K562 (cell line): ENCODE measurements at regions not wholly inside any gene's neighbourhood (a gene's known extent, or its start where the extent isn't known, plus 50 kb on each side); places are given as distances from the start of the nearest gene placed in this dataset.

ENCODE experiments used
- ATAC-seq: fragments of 200-7000 bp; cut with Tn5 transposase; 3 replicates; pipeline ENCODE4 v1.9.1; 2020; ENCODE audit warnings: moderate library complexity
- BruUV-seq: library from RNA; stranded (reverse); fragments of 400-500 nt; replicated peaks from 2 replicates; lab custom pipeline; 2021; lab: Mats Ljungman, UMichigan
- CTCF ChIA-PET: fragments of 300-600 bp; formaldehyde crosslinking; extraction: SDS; loops from one replicate; lab custom pipeline; 2021; ENCODE audit warnings: low intra/inter-chr PET ratio; lab: Yijun Ruan, JAX
- POLR2A ChIA-PET: fragments of 300-600, 350-650 bp; sonication (Branson Sonifier 250); formaldehyde crosslinking; extraction: SDS; loops from one replicate; lab custom pipeline; 2021; ENCODE audit warnings: antibody characterized with exemption, inconsistent platforms; lab: Yijun Ruan, JAX
- DNase-seq, 4 experiments: peaks; one replicate each; pipeline versions ENCODE4 v3.0.0 to v3.0.0-alpha.2; 2011 to 2018; ENCODE audit warnings: low spot score in 3 of 4, mixed read lengths in 3 of 4; ENCODE audit errors: extremely low read depth in 1 of 4
- FAIRE-seq: peaks from 2 replicates; lab custom pipeline; 2011; peaks lifted over from hg19 to GRCh38; lab: Jason Lieb, UNC
- H2AFZ ChIP-seq: 2 replicates; pipeline ENCODE4 v1.6.0; 2011; ENCODE audit warnings: low read depth, low read length, control low read depth, inconsistent platforms
- H3K27ac ChIP-seq: fragments of 200-600 bp; 3 replicates; pipeline ENCODE4 v1.8.0; 2011; ENCODE audit warnings: low read depth, mild to moderate bottlenecking, control low read depth, inconsistent platforms, low read length, moderate library complexity, mixed read lengths; ENCODE audit errors: extremely low read depth
- H3K27me3 ChIP-seq, 2 experiments: fragments of 300-600 bp in 1 of 2; 2 replicates in 1 of 2; 3 replicates in 1 of 2; pipeline versions ENCODE4 v1.6.0 to v1.8.0; 2011; ENCODE audit warnings: inconsistent platforms in 2 of 2, low read length in 2 of 2, mild to moderate bottlenecking in 1 of 2, mixed read lengths in 1 of 2, moderate library complexity in 1 of 2; ENCODE audit not compliant: control insufficient read depth in 2 of 2, insufficient read depth in 2 of 2
- H3K36me3 ChIP-seq: fragments of 300-600 bp; 3 replicates; pipeline ENCODE4 v1.8.0; 2011; ENCODE audit warnings: mild to moderate bottlenecking, low read length, inconsistent platforms; ENCODE audit not compliant: control insufficient read depth, insufficient read depth
- H3K4me1 ChIP-seq, 2 experiments: fragments of 200-600 bp in 1 of 2; replicated peaks in 1 of 2; 2 replicates in 1 of 2; 3 replicates in 1 of 2; pipeline versions ENCODE4 v1.5.1 to v1.8.0; 2011; ENCODE audit warnings: inconsistent platforms in 2 of 2, low read length in 2 of 2, mild to moderate bottlenecking in 1 of 2, mixed read lengths in 1 of 2, moderate library complexity in 1 of 2; ENCODE audit not compliant: control insufficient read depth in 2 of 2, insufficient read depth in 2 of 2
- H3K4me2 ChIP-seq: 2 replicates; pipeline ENCODE4 v1.6.1; 2011; ENCODE audit warnings: low read length, control low read depth, inconsistent platforms, mixed read lengths; ENCODE audit not compliant: insufficient read depth
- H3K4me3 ChIP-seq: fragments of 200-600 bp; sonication (generic), shearing (Covaris generic); 2 replicates; pipeline ENCODE4 v1.5.1; 2016; ENCODE audit warnings: control low read depth, inconsistent platforms
- H3K79me2 ChIP-seq: fragments of 200-600 bp; 3 replicates; pipeline ENCODE4 v1.8.0; 2011; ENCODE audit warnings: low read length, inconsistent platforms; ENCODE audit not compliant: control insufficient read depth, insufficient read depth
- H3K9ac ChIP-seq, 2 experiments: 2 replicates each; pipeline versions ENCODE4 v1.6.0 to v1.6.1; 2011; ENCODE audit warnings: low read depth in 2 of 2, low read length in 2 of 2, control low read depth in 1 of 2, inconsistent platforms in 1 of 2, mild to moderate bottlenecking in 1 of 2, mixed read lengths in 1 of 2; ENCODE audit not compliant: insufficient read depth in 1 of 2
- H3K9me1 ChIP-seq: one replicate; pipeline ENCODE4 v1.6.0; 2011; ENCODE audit warnings: inconsistent platforms, mild to moderate bottlenecking, low read length, moderate library complexity; ENCODE audit not compliant: control insufficient read depth, insufficient read depth
- H3K9me3 ChIP-seq: replicated peaks from 2 replicates; pipeline ENCODE4 v1.5.1; 2011; ENCODE audit warnings: low read depth, low read length, inconsistent platforms; ENCODE audit not compliant: control insufficient read depth, insufficient read depth
- H4K20me1 ChIP-seq: replicated peaks from 2 replicates; pipeline ENCODE4 v1.6.1; 2011; ENCODE audit warnings: low read length, inconsistent platforms, mixed read lengths; ENCODE audit not compliant: control insufficient read depth, insufficient read depth
- ARID3B ChIP-seq: fragments of 250-450 bp; sonication (Bioruptor Pico); IDR thresholded peaks from 2 replicates; pipeline ENCODE4 v1.4.0; 2020; ENCODE audit warnings: borderline replicate concordance
- ATF1 ChIP-seq, 2 experiments: fragments of 450-650 bp in 1 of 2; IDR thresholded peaks; 2 replicates each; pipeline ENCODE4 v1.6.1; 2016; ENCODE audit warnings: missing compliant biosample characterization in 1 of 2, missing genetic modification characterization in 1 of 2
- BCOR ChIP-seq: fragments of 450-650 bp; IDR thresholded peaks from 2 replicates; pipeline ENCODE4 v1.6.1; 2016
- E2F1 ChIP-seq: sonication (generic); formaldehyde crosslinking; IDR thresholded peaks from 2 replicates; pipeline ENCODE4 v1.8.1; 2023; ENCODE audit warnings: mild to moderate bottlenecking, missing genetic modification reagents, moderate library complexity
- ETV5 ChIP-seq: sonication (generic); formaldehyde crosslinking; IDR thresholded peaks from 2 replicates; pipeline ENCODE4 v1.4.0; 2020; ENCODE audit warnings: low read depth, mild to moderate bottlenecking, missing genetic modification reagents
- LCOR ChIP-seq: sonication (generic); formaldehyde crosslinking; IDR thresholded peaks from 2 replicates; pipeline ENCODE4 v1.8.0; 2022; ENCODE audit warnings: mild to moderate bottlenecking, missing genetic modification reagents
- LEF1 ChIP-seq: fragments of 450-650 bp; IDR thresholded peaks from 2 replicates; pipeline ENCODE4 v1.6.1; 2016; ENCODE audit warnings: mild to moderate bottlenecking
- NELFE ChIP-seq: IDR thresholded peaks from 2 replicates; pipeline ENCODE4 v1.6.1; 2011; ENCODE audit warnings: mild to moderate bottlenecking; ENCODE audit not compliant: insufficient read depth, insufficient read length
- NFIC ChIP-seq: fragments of 450-650 bp; IDR thresholded peaks from 2 replicates; pipeline ENCODE4 v1.6.1; 2017; ENCODE audit warnings: mild to moderate bottlenecking, inconsistent platforms
- SMARCB1 ChIP-seq: IDR thresholded peaks from 2 replicates; pipeline ENCODE4 v1.6.1; 2011; ENCODE audit warnings: improper control_type of control experiment, low read depth; ENCODE audit not compliant: insufficient read length
- ZFX ChIP-seq: sonication (generic); formaldehyde crosslinking; IDR thresholded peaks from 2 replicates; pipeline ENCODE4 v1.8.0; 2022; ENCODE audit warnings: mild to moderate bottlenecking, missing genetic modification reagents, moderate library complexity
- ZNF263 ChIP-seq: sonication (generic); formaldehyde crosslinking; IDR thresholded peaks from 2 replicates; pipeline ENCODE4 v1.8.0; 2022; ENCODE audit warnings: mild to moderate bottlenecking, missing genetic modification reagents, borderline replicate concordance
- ZNF3 ChIP-seq: fragments of 250-450 bp; sonication (Bioruptor Pico); IDR thresholded peaks from 2 replicates; pipeline ENCODE4 v1.5.0; 2021; ENCODE audit warnings: mild to moderate bottlenecking, moderate library complexity
- ZNF445 ChIP-seq: fragments of 250-450 bp; sonication (Bioruptor Pico); IDR thresholded peaks from 2 replicates; pipeline ENCODE4 v1.4.0; 2020; ENCODE audit warnings: low read depth, mild to moderate bottlenecking, moderate library complexity
- ZNF583 ChIP-seq: fragments of 250-450 bp; sonication (Bioruptor Pico); IDR thresholded peaks from 2 replicates; pipeline ENCODE4 v1.4.0; 2020
- WGBS: fragments of 100-300 bp; shearing (Covaris generic); methylation state at CpG from one replicate; pipeline ENCODE4 v1.1.6; 2016; ENCODE audit warnings: low coverage, mixed read lengths; ENCODE audit not compliant: insufficient coverage; ENCODE audit errors: missing lambda C conversion rate; 5-methylcytosine and 5-hydroxymethylcytosine counted together
- in situ Hi-C: fragments of 300-500 bp; cut with MboI; formaldehyde crosslinking; loops from 4 replicates; pipeline ENCODE4 v1.15.0; 2018; ENCODE audit warnings: inconsistent platforms, mixed read lengths
- intact Hi-C: fragments of 100-400 bp; cut with micrococcal nuclease; formaldehyde crosslinking; loops from 2 replicates; pipeline ENCODE4 v1.14.2; 2022

- H4K20me1 ChIP-seq = no peaks in the 10 kb centered on the region
- no peak overlapping the region for H2AFZ ChIP-seq
- intact Hi-C loops (no loop called here), in situ Hi-C loops (no loop called here)
- H3K79me2 ChIP-seq = no peaks in the 10 kb centered on the region
- no peak for TF ChIP-seq SMARCB1
- no peak for TF ChIP-seq LCOR (CRISPR knock-in tag)
- no peak for TF ChIP-seq LEF1
- no peak for TF ChIP-seq NFIC
- H3K27me3 ChIP-seq = no peaks in the 10 kb centered on the region
- no peaks in the 10 kb centered on the region for H3K36me3 ChIP-seq
- no peak for DNase-seq
- H3K27ac ChIP-seq = no peak overlapping the region
- ATAC-seq = no peak
- no peak overlapping the region for H3K4me3 ChIP-seq
- no peaks in the 10 kb centered on the region for H3K4me1 ChIP-seq
- WGBS = 0% methylated on average over 6 of the region's 6 CpGs
- ChIA-PET CTCF (no interaction called here), POLR2A (no interaction called here)
- H3K9me3 ChIP-seq = no peaks in the 10 kb centered on the region
- BruUV-seq = no TSS peak
- H3K4me2 ChIP-seq = no peak overlapping the region
- H3K9me1 ChIP-seq = no peaks in the 10 kb centered on the region
- no peak for FAIRE-seq
- no peak overlapping the region for H3K9ac ChIP-seq
These were observed 113.8 kb upstream of the DIO2 start for GRCh38 chr14:80325112-80325511.

- H2AFZ ChIP-seq = no peak overlapping the region
- BruUV-seq = no TSS peak
- no peak for DNase-seq
- WGBS = 0% methylated on average over 3 of the region's 3 CpGs
- H3K9ac ChIP-seq = no peak overlapping the region
- no peak for FAIRE-seq
- in situ Hi-C loops = no loop called here
- no peak overlapping the region for H3K4me3 ChIP-seq
- ChIA-PET POLR2A (interaction anchor here (0.6 kb wide), 1 partner anchor 90 kb away, joined by 3 read pairs; no protein-coding TSS in a partner anchor), CTCF (no interaction called here)
- no peak for ATAC-seq
- H3K4me1 ChIP-seq = no peaks in the 10 kb centered on the region
- no peaks in the 10 kb centered on the region for H4K20me1 ChIP-seq
- H3K27ac ChIP-seq = no peak overlapping the region
- H3K4me2 ChIP-seq = no peak overlapping the region
- no peaks in the 10 kb centered on the region for H3K9me1 ChIP-seq
- H3K27me3 ChIP-seq = no peaks in the 10 kb centered on the region
- H3K36me3 ChIP-seq = no peaks in the 10 kb centered on the region
- intact Hi-C loops = no loop called here
- no peaks in the 10 kb centered on the region for H3K79me2 ChIP-seq
- H3K9me3 ChIP-seq = no peaks in the 10 kb centered on the region
- TF ChIP-seq ETV5 (CRISPR knock-in tag) (no peak), ZFX (CRISPR knock-in tag) (no peak), ZNF3 (CRISPR knock-in tag) (no peak), ZNF583 (CRISPR knock-in tag) (no peak), ZNF445 (no peak), ZNF263 (CRISPR knock-in tag) (no peak), ARID3B (CRISPR knock-in tag) (no peak), NELFE (no peak), ATF1 (CRISPR knock-in tag; IDR thresholded peaks at IDR 0.05) (no peak), ATF1 (tag; IDR thresholded peaks at IDR 0.05) (no peak), BCOR (no peak), E2F1 (CRISPR knock-in tag) (no peak)
These were observed 113.3 kb upstream of the DIO2 start for GRCh38 chr14:80324649-80325048.
